Lower leg skin (tissue), 3 donors: ENCODE measurements at regions not wholly inside any gene's neighbourhood (a gene's known extent, or its start where the extent isn't known, plus 50 kb on each side); places are given as distances from the start of the nearest gene placed in this dataset.

Experiments
- POLR2A ChIP-seq, 2 donors: fragments of 450-650 bp; IDR thresholded peaks; one replicate each; pipeline ENCODE4 v1.6.1; 2016 to 2017; ENCODE audit warnings: antibody characterized with exemption in 2 of 2, mild to moderate bottlenecking in 1 of 2, moderate library complexity in 1 of 2
- TF ChIP-seq, protein P1 (sequence below), 3 donors: fragments of 450-650 bp; IDR thresholded peaks; one replicate each; pipeline ENCODE4 v1.5.1; 2016; ENCODE audit warnings: antibody characterized with exemption in 3 of 3, mild to moderate bottlenecking in 3 of 3, moderate library complexity in 2 of 3

DNA sequence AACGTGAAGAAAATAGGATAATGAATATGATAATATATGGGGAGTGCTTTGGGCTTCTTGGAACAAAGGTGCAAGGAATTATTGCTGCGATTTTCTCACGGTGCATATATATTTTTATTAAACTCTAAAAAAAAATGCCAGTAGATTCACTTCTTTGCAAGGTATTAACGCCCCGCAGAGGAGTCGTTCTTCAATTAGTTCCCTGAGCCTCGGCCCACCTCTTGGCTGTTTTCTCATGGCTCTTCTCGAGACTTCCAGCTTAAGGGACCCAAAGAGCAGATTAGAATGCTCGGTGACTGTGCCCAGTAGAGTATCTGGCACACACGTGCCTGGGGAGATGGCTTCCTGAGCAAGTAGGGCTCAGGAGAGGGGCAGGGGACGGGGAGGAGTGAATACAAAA, 367.4 kb downstream of the MID1IP1 start:
- TF ChIP-seq, protein P1, sequence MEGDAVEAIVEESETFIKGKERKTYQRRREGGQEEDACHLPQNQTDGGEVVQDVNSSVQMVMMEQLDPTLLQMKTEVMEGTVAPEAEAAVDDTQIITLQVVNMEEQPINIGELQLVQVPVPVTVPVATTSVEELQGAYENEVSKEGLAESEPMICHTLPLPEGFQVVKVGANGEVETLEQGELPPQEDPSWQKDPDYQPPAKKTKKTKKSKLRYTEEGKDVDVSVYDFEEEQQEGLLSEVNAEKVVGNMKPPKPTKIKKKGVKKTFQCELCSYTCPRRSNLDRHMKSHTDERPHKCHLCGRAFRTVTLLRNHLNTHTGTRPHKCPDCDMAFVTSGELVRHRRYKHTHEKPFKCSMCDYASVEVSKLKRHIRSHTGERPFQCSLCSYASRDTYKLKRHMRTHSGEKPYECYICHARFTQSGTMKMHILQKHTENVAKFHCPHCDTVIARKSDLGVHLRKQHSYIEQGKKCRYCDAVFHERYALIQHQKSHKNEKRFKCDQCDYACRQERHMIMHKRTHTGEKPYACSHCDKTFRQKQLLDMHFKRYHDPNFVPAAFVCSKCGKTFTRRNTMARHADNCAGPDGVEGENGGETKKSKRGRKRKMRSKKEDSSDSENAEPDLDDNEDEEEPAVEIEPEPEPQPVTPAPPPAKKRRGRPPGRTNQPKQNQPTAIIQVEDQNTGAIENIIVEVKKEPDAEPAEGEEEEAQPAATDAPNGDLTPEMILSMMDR (IDR thresholded peaks at IDR 0.05) = no peak
- no peak for TF ChIP-seq POLR2A (IDR thresholded peaks at IDR 0.05)
